Stimulated activated CD8-positive, alpha-beta memory T cell treated with anti-CD3 and anti-CD28 coated beads, Interleukin-12 subunit alpha, Interleukin-12 subunit beta, amount 100 ng/mL, for 24 hours (primary cell): ENCODE measurements at regions not wholly inside any gene's neighbourhood (a gene's known extent, or its start where the extent isn't known, plus 50 kb on each side); places are given as distances from the start of the nearest gene placed in this dataset.

ENCODE experiments used
- DNase-seq: peaks from one replicate; pipeline ENCODE4 v3.0.0-alpha.2; 2020; ENCODE audit errors: extremely low read depth

- no peak for DNase-seq
These were observed 356.5 kb upstream of the CDH4 start for GRCh38 chr20:60895363-60896079.

GRCh38 chr20:60897976-60898375, 354.1 kb upstream of the CDH4 start:
- no peak for DNase-seq

- no peak for DNase-seq
These were observed 352.7 kb upstream of the CDH4 start for GRCh38 chr20:60899320-60899719.

GRCh38 chr20:60900618-60901017, 351.4 kb upstream of the CDH4 start:
- DNase-seq: no peak

GRCh38 chr20:60901831-60902230, 350.2 kb upstream of the CDH4 start:
- no peak for DNase-seq

GRCh38 chr20:60903325-60903971, 348.6 kb upstream of the CDH4 start:
- no peak for DNase-seq

GRCh38 chr20:60904730-60905129, 347.3 kb upstream of the CDH4 start:
- DNase-seq: no peak

GRCh38 chr20:60905919-60906318, 346.1 kb upstream of the CDH4 start:
- no peak for DNase-seq

- DNase-seq: no peak
These were observed 345.5 kb upstream of the CDH4 start for GRCh38 chr20:60906555-60906954.

- DNase-seq: no peak
These were observed 338.8 kb upstream of the CDH4 start for GRCh38 chr20:60913298-60913697.

GRCh38 chr20:60921022-60921622, 330.9 kb upstream of the CDH4 start:
- DNase-seq: no peak

GRCh38 chr20:60926831-60927230, 325.2 kb upstream of the CDH4 start:
- DNase-seq: no peak

GRCh38 chr20:60928341-60928740, 323.7 kb upstream of the CDH4 start:
- DNase-seq: no peak

- no peak for DNase-seq
These were observed 321.9 kb upstream of the CDH4 start for GRCh38 chr20:60930023-60930790.

- no peak for DNase-seq
These were observed 320.4 kb upstream of the CDH4 start for GRCh38 chr20:60931696-60932095.

GRCh38 chr20:60934724-60935123, 317.3 kb upstream of the CDH4 start:
- DNase-seq: no peak

- no peak for DNase-seq
These were observed 316.1 kb upstream of the CDH4 start for GRCh38 chr20:60935971-60936370.

- DNase-seq: no peak
These were observed 314.5 kb upstream of the CDH4 start for GRCh38 chr20:60937585-60937984.

GRCh38 chr20:60941379-60941778, 310.7 kb upstream of the CDH4 start:
- no peak for DNase-seq

- no peak for DNase-seq
These were observed 304.2 kb upstream of the CDH4 start for GRCh38 chr20:60947819-60948218.

GRCh38 chr20:60948224-60948623, 303.8 kb upstream of the CDH4 start:
- DNase-seq: no peak

- no peak for DNase-seq
These were observed 301.5 kb upstream of the CDH4 start for GRCh38 chr20:60950561-60950960.
